Putamen (tissue), 1 donor: ENCODE measurements at regions not wholly inside any gene's neighbourhood (a gene's known extent, or its start where the extent isn't known, plus 50 kb on each side); places are given as distances from the start of the nearest gene placed in this dataset.

Experiments
- DNase-seq: peaks from one replicate; pipeline ENCODE4 v3.0.0-alpha.2; 2016; ENCODE audit warnings: low spot score

- no peak for DNase-seq
These were observed 191.1 kb downstream of the TTLL2 start for GRCh38 chr6:167515873-167516507.

DNA sequence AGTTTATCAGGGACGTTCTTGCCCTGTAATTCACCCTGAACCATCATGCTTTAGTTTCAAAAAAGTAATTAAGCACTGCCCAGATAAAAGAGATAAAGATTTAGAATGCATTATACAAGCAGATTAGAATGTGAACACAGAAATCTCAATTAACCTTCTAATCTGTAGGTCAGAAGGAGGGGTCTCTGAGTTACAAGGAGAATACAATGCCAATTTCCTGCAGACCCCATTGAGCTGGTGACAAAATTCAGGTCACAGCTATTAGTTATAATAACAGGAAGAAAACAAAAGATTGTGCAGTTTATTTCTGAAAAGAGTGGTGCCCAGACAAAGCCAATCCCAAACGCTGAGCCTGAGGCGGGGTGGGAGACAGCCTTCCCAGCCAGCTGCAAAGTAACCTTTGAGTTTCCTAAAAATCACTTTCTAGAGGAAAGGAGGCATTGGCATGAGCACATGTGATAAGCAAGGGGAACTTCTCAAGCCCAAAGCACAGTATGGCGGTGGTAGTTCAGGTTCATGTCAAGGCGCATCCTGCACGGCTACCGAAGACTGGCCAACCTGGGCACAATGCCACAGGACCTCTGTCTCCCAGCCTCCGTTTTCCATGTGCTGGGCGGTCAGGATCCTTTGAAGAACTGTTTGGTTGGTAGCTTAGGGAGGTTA is 192.5 kb downstream of the TTLL2 start:
- DNase-seq = no peak

GRCh38 chr6:167523426-167523825 is 198.5 kb downstream of the TTLL2 start:
- no peak for DNase-seq

GRCh38 chr6:167524261-167525111 is 199.6 kb downstream of the TTLL2 start:
- no peak for DNase-seq

DNA sequence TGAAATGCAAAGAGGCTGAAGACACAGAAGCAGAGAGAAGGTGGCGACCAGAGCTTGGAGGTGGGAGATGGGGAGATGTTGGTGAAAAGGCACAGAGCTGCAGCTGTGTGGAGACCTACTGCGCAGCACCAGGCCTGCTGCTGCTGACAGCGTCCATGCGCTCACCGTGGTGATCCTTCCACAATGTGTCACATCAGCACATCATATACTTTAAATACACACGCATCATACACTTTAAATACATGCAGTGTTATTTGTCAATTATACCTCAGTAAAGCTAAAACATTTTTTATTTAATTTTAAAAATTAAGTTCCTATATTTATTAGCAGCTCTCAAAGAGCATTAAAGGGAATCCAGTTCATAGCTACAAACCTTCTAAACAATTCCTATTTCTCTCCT is 200.9 kb downstream of the TTLL2 start:
- no peak for DNase-seq

- no peak for DNase-seq
These were observed 201.8 kb downstream of the TTLL2 start for GRCh38 chr6:167526465-167527368.

DNA sequence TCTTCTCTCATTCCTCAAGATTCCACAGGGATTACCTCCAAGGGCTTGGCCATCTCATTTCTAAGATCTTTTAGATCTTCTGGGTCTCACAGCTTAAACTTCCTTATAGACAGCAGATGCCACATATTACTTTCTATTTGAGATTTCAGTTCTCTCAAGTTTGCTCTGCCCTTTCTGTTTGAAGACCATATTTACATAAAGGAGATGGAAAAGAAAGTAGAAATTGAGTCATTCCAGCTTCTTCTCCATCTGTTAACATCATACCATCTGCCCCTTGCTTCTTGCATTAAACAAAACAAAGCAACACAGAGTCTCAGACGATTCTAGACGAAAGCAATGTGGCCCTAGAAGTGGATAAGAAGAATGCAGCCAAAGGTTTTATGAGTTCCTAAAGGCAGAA is 203.4 kb downstream of the TTLL2 start:
- no peak for DNase-seq

GRCh38 chr6:167528976-167529375 is 204.1 kb downstream of the TTLL2 start:
- DNase-seq = no peak

DNA sequence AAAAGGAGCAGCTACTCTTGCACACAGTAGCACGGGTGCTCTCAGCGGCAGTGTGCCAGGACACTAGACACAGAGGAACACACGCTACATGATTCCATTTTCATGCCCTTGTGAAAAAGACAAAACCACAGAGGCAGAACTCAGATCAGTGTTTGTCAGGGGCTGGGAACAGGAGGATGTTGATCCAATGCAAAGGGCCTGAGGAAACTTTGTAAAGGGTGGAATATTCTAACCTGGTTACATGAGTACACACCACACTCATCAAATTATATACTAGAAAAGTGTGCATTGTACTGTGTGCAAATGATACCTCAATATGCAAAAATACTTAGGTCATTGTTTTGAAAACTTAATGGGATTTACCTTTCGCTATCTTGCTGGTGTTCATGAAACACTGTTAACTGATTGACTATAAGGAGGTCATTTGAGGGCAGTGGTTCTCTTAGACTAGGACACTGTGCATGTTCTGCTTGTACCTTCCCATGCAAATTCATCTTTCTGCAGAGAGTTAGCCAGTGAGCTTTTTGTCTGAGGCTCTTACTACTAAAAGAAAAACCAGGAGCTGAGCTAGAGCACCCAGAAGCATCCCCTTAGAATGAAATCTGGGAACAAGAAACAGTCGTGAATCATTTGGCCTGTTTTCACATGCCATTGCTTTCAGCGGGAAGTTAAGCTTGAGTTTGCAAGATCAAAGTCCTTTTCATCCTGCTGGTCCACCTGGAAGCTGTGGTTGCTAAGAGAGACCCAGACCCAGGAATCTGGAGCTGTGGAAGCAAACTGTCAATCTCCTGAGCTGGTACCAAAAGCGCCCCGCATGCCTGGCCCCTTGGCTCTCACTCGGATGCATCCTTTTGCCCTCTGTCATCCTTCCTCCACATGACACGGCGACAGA is 204.8 kb downstream of the TTLL2 start:
- DNase-seq = no peak

GRCh38 chr6:167530951-167531350 is 206.1 kb downstream of the TTLL2 start:
- no peak for DNase-seq

DNA sequence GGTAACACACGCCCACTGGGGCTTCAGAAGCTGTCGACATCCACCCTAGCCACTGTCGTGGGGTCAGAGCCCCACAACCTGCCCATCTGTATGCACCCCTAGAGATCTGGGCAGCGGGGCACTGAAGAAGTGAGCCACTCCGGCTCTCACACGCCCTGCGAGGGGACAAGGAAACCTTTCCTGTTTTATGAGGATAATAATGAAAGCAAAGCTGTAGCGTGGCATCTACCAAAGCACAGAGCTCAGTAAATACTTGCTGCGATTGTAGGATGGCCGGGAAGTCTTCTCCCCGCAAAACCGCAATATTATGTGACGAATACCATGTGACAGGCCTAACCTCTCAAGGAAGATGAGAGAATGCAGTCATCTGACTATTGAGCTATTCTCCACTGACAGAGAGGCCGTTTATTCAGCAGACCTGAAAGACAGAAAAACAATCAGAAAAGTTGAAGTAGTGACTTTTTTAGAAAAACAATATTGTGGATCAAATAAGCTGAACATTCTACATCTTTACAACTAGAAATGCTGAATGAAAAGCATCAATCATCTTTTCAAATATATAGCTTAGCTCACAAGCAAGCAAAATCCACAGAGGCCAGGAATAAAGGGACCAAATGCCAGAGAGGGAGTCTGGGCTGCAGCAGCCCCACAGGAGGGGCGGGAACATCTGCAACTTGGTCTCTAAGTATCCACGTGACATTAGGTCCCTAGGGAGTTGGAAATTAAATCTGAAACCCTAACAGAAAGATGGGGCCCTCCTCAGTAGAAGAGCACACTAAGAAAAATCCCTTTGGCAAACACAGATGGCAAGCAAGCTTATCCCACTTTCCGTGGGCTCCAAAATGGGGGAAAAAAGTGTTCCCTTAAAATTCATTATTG is 207.8 kb downstream of the TTLL2 start:
- no peak for DNase-seq

GRCh38 chr6:167533851-167534250 is 209.0 kb downstream of the TTLL2 start:
- no peak for DNase-seq

DNA sequence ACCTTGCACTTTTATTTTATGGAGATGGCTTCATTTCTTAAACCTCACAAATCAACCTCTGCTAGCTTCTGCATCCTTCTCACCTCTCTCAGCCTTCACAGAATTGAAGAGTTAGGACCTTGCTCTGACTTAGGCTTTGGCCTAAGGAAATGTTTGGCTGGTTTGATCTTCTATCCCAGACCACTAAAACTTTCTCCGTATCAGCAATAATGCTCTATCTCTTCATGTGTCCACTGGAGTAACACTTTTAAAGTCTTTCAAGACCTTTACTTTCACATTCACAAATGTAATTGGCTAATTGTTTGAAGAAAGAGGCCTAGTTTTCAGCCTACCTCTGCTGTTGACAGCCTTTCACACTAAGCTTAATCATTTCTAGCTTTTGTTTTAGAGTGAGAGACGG is 212.9 kb downstream of the TTLL2 start:
- DNase-seq = no peak

DNA sequence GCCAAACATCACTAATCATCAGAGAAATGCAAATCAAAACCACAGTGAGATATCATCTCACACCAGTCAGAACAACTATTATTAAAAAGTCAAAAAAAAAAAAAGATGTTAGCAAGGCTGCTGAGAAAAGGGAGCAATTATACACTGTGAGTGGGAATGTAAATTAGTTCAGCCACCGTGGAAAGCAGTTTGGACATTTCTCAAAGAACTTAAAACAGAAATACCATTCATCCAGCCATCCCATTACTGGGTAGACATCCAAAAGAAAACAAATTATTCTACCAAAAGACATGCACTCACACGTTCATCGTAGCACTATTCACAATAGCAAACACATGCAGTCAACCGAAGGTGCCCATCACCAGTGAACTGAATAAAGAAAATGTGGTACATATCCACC is 213.9 kb downstream of the TTLL2 start:
- DNase-seq = no peak

DNA sequence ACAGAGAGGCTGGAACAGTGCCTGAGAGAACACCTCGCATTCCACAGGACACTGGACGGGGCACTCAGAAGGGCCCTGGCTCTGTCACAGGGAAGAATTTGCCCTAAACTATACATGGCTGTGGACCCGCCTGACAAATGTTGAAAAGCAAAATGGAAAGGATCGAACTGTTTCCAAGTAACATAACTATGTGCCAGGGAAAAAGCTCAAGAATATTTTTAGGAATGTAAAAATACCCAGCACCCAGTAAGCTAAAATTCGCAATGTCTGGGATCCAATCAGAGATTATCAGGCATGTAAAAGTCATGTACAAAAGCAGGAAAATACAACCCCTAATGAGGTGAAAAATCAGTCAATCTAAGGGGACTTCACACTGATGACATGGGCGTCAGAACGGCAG is 215.9 kb downstream of the TTLL2 start:
- DNase-seq = no peak

DNA sequence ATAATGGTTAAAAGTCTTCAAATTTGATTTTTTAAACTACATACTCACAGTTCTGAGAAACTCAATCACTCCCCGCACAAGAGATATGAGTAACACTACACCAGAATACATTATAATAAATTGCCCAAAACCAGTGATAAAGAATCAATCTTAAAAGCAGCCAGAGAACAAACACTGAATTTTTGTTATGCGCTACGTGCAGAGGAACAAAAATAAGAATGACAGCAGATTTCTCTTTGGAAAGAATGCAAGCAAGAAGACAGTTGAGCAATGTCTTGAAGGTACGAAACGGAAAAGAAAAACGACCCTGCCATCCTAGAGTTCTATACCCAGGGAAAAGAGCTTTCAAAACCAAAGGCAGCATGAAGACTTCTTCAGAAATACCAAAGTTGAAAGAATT is 216.7 kb downstream of the TTLL2 start:
- DNase-seq = no peak

DNA sequence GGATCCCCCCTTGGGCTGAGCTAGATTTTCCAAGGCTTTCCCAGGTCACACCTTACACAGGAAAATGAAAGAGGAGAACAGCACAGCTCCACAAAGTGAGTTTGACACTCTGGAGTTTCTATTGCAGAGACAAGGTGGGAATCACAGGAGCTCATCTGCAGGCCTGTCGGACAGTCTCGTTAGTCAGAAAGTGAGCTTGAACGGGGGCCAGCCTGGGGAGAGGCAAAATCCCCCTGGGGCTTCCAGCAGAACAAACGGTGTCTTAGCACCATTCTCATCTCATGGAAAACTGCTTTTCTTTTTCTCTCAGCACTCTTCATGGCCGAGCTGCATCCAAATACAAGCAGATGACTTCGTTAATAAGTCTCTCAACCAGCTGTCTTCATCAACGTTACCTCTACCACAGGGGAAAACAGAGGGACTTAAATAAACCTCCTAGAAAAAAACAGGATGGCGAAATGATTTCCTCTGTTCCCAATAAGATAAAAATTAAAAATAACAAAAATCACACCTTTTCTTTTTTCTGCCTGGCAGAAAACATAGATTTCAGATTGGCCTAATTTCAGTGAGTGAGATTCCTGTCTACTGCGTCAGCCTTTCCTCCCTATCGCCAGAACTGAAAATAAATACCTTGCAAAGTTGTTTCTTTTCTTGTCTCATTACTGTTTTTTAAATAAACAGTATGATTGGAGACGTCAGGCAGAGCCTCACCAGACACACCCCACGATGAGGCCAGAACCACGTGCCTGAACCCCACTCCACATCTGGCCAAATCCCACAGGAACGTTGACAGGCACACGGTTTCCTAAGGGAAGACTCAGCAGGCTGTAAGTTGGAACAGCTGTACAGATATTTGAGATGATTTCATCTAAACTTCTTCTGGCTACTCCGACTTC is 219.0 kb downstream of the TTLL2 start:
- DNase-seq = no peak

DNA sequence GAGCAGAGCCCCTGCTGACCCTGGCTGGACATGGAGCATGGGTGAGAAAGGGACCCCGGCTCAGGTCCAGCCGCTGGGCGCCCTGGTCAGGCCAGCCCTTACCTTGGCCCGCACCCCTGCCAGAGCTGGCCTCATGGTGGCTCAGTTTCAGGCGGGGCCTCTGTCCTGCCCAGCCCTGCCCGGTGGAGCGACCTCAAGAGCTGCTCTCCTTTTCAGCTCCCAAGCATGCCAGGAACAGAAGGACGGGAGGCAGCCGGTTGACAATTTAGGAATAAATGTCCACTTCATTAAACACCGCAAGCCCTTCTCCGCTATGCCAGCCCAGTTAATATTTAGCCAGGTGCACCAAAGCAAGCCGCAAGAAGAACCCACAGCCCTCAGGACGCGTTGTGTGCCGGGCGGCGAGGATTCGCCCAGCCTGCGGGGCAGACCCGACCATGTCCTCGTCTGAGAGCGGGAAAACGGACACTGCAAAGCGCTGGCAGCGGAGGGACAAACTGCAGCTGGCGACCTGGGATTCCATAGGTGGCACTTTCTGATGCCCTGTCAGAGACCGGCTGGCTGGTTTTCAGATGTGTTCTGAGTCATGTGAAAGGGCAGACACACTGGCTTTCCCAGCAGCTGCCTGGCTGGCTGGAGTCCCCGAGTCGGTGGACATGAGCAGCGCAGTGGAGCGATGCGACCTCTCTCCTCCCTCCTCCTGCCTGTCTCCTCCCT is 221.9 kb downstream of the TTLL2 start:
- DNase-seq = no peak
